OCI-LY7 (cell line): ENCODE measurements at regions not wholly inside any gene's neighbourhood (a gene's known extent, or its start where the extent isn't known, plus 50 kb on each side); places are given as distances from the start of the nearest gene placed in this dataset.

Experiments used
- CTCF ChIP-seq: fragments of 200-600 bp; sonication (generic); conservative IDR thresholded peaks from 2 replicates; pipeline ENCODE4 v1.5.1; 2014; ENCODE audit warnings: mild to moderate bottlenecking, antibody characterized with exemption, low read length, moderate library complexity, mixed read lengths
- EZH2phosphoT487 ChIP-seq: fragments of 200-600 bp; sonication (generic); IDR thresholded peaks from 2 replicates; pipeline ENCODE4 v1.6.1; 2018; ENCODE audit warnings: low read depth, borderline replicate concordance, mild to moderate bottlenecking, mixed run types, antibody characterized with exemption, low read length, moderate library complexity, mixed read lengths

GRCh38 chr6:9979996-9980395 lies 434.9 kb downstream of the TFAP2A start:
- TF ChIP-seq CTCF (no peak), EZH2phosphoT487 (no peak)
